Liver (tissue), 8 donors: ENCODE measurements at regions not wholly inside any gene's neighbourhood (a gene's known extent, or its start where the extent isn't known, plus 50 kb on each side); places are given as distances from the start of the nearest gene placed in this dataset.

Experiments
- DNase-seq: peaks from one replicate; pipeline ENCODE4 v3.0.0-alpha.2; 2017; ENCODE audit warnings: low spot score
- H3K27ac ChIP-seq, 2 donors: one replicate each; pipeline ENCODE4 v1.7.0; 2013; ENCODE audit warnings: inconsistent platforms in 2 of 2, low read length in 2 of 2, control low read depth in 1 of 2, low read depth in 1 of 2, mild to moderate bottlenecking in 1 of 2
- H3K27me3 ChIP-seq, 4 donors: one replicate each; pipeline versions ENCODE4 v1.6.1 to v1.7.0; 2013; ENCODE audit warnings: low read length in 3 of 4, inconsistent platforms in 1 of 4, mild to moderate bottlenecking in 1 of 4, moderate library complexity in 1 of 4; ENCODE audit not compliant: control insufficient read depth in 4 of 4, insufficient read depth in 4 of 4
- H3K36me3 ChIP-seq, 4 donors: one replicate each; pipeline versions ENCODE4 v1.6.1 to v1.7.0; 2013; ENCODE audit warnings: low read length in 3 of 4, mild to moderate bottlenecking in 3 of 4, low read depth in 1 of 4, moderate library complexity in 1 of 4; ENCODE audit not compliant: control insufficient read depth in 4 of 4, insufficient read depth in 3 of 4
- H3K4me1 ChIP-seq, 4 donors: one replicate each; pipeline versions ENCODE4 v1.6.1 to v1.7.0; 2013; ENCODE audit warnings: low read length in 3 of 4, mild to moderate bottlenecking in 3 of 4, moderate library complexity in 1 of 4; ENCODE audit not compliant: control insufficient read depth in 4 of 4, insufficient read depth in 4 of 4
- H3K4me3 ChIP-seq, 3 donors: one replicate each; pipeline versions ENCODE4 v1.6.1 to v1.7.0; 2013; ENCODE audit warnings: low read length in 3 of 3, control low read depth in 1 of 3, low read depth in 1 of 3, mild to moderate bottlenecking in 1 of 3
- H3K9ac ChIP-seq, 2 donors: one replicate each; pipeline ENCODE4 v1.7.0; 2013; ENCODE audit warnings: low read length in 2 of 2, mild to moderate bottlenecking in 2 of 2, moderate library complexity in 2 of 2, control low read depth in 1 of 2, low read depth in 1 of 2
- H3K9me3 ChIP-seq, 4 donors: one replicate each; pipeline versions ENCODE4 v1.6.1 to v1.7.0; 2013; ENCODE audit warnings: low read length in 3 of 4; ENCODE audit not compliant: control insufficient read depth in 4 of 4
- ATF3 ChIP-seq: IDR thresholded peaks from 2 replicates; pipeline ENCODE4 v1.6.1; 2016; ENCODE audit warnings: antibody characterized with exemption
- CTCF ChIP-seq: fragments of 150-350 bp; IDR thresholded peaks from 2 replicates; pipeline ENCODE4 v1.5.1; 2017; ENCODE audit warnings: improper control_type of control experiment, low read depth, low read length; ENCODE audit not compliant: missing input control
- EGR1 ChIP-seq, 2 donors: IDR thresholded peaks; 2 replicates each; pipeline ENCODE4 v1.6.1; 2016 to 2018; ENCODE audit warnings: antibody characterized with exemption in 2 of 2, low read depth in 2 of 2
- FOXA1 ChIP-seq: IDR thresholded peaks from 2 replicates; pipeline ENCODE4 v1.6.1; 2016; ENCODE audit warnings: antibody characterized with exemption
- GABPA ChIP-seq, 2 donors: IDR thresholded peaks in 1 of 2; conservative IDR thresholded peaks in 1 of 2; 2 replicates each; pipeline ENCODE4 v1.6.1; 2016; ENCODE audit warnings: antibody characterized with exemption in 2 of 2, mild to moderate bottlenecking in 1 of 2, moderate library complexity in 1 of 2
- JUND ChIP-seq, 2 donors: IDR thresholded peaks; 2 replicates each; pipeline ENCODE4 v1.6.1; 2016; ENCODE audit warnings: antibody characterized with exemption in 2 of 2
- MAX ChIP-seq: IDR thresholded peaks from 2 replicates; pipeline ENCODE4 v1.6.1; 2016; ENCODE audit warnings: antibody characterized with exemption
- NR2F2 ChIP-seq: IDR thresholded peaks from 2 replicates; pipeline ENCODE4 v1.6.1; 2016; ENCODE audit warnings: antibody characterized with exemption
- REST ChIP-seq: IDR thresholded peaks from 2 replicates; pipeline ENCODE4 v1.6.1; 2016; ENCODE audit warnings: antibody characterized with exemption, mild to moderate bottlenecking
- RXRA ChIP-seq, 2 donors: IDR thresholded peaks; 2 replicates each; pipeline ENCODE4 v1.6.1; 2017 to 2018; ENCODE audit warnings: antibody characterized with exemption in 2 of 2, mild to moderate bottlenecking in 1 of 2
- SP1 ChIP-seq: IDR thresholded peaks from 2 replicates; pipeline ENCODE4 v1.6.1; 2018; ENCODE audit warnings: antibody characterized with exemption, mild to moderate bottlenecking
- TAF1 ChIP-seq: conservative IDR thresholded peaks from 2 replicates; pipeline ENCODE4 v1.6.1; 2016; ENCODE audit warnings: antibody characterized with exemption, mild to moderate bottlenecking
- ZBTB33 ChIP-seq: IDR thresholded peaks from 2 replicates; pipeline ENCODE4 v1.6.1; 2016; ENCODE audit warnings: antibody characterized with exemption
- WGBS: extraction: QIAGEN DNeasy Blood & Tissue Kit; methylation state at CpG from one replicate; pipeline ENCODE4 v1.1.7; 2013; 5-methylcytosine and 5-hydroxymethylcytosine counted together
- donor health status: healthy.
- donor health status: healthy.
- donor health status: healthy.
- donor health status: healthy.
- donor health status: healthy.

DNA sequence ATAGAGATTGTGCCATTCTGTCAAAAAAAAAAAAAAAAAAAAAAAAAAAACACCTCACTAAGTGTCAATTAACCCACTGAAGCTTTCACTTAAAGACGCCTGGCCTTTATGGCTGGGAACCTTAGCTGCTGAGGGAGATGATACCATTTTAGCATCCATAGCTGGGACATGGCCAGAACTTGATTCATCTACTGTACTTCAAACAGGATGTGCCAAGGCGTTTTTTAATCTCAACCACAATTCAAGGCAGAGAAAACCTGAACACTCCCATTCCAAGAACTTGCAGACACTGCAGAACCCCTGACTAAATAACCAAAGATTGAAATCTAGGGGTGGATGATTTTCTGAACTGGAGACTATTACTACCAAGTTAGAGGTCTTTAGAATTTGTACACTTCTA lies 996.6 kb downstream of the SORCS1 start:
- DNase-seq, result no peak
- Histone ChIP-seq H3K36me3 (no peaks in the 10 kb centered on the region), H3K27me3 (no peaks in the 10 kb centered on the region), H3K9me3 (no peaks in the 10 kb centered on the region), H3K27ac (no peak overlapping the region), H3K9ac (no peak overlapping the region), H3K4me3 (no peak overlapping the region), H3K4me1 (no peaks in the 10 kb centered on the region)
- no peak for TF ChIP-seq RXRA (IDR thresholded peaks at IDR 0.05)
- no peak for TF ChIP-seq ZBTB33
- no peak for TF ChIP-seq FOXA1
- TF ChIP-seq JUND (IDR thresholded peaks at IDR 0.05), result no peak
- TF ChIP-seq SP1, result no peak
- TF ChIP-seq ATF3, result no peak
- no peak for TF ChIP-seq EGR1 (IDR thresholded peaks at IDR 0.05; ENCODE audit: low read depth in 2 of 2)
- WGBS, result 81% methylated on average over 2 of the region's 2 CpGs

DNA sequence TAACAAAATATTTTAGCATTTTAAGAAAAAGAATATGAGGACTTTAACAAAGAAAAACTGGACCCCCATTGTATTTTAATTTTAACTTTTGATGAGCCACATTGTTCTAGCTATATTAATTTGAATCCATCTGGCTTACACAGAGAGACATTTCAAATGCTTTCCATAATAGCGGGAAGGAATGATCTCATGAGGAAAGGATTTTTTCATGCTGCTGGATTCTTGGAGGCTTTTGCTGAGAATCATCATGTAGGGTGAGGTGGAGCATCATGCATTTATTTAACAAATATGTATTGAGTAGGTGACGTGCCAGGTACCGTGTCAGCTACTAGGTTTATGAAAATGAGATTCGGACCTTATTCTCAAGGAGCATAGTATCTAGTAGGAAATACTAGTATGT lies 1006.3 kb downstream of the SORCS1 start:
- 95% methylated on average over 4 of the region's 4 CpGs for WGBS
- Histone ChIP-seq H3K4me1 (peaks cover 0 to 1% (median 0%) of the 10 kb centered on the region in 4 donors), H3K4me3 (no peak overlapping the region), H3K9ac (no peak overlapping the region), H3K9me3 (no peaks in the 10 kb centered on the region), H3K27me3 (no peaks in the 10 kb centered on the region), H3K36me3 (no peaks in the 10 kb centered on the region), H3K27ac (no peak overlapping the region)
- DNase-seq, result no peak
- TF ChIP-seq JUND (IDR thresholded peaks at IDR 0.05) (no peak), FOXA1 (no peak), CTCF (no peak), GABPA (IDR thresholded peaks at IDR 0.05 in 1 of 2, conservative IDR thresholded peaks at IDR 0.05 in 1 of 2) (no peak), TAF1 (no peak), EGR1 (IDR thresholded peaks at IDR 0.05; ENCODE audit: low read depth in 2 of 2) (no peak), MAX (no peak), ATF3 (no peak), ZBTB33 (no peak), NR2F2 (no peak), SP1 (no peak), REST (no peak)
